ENCODE measurements at regions not wholly inside any gene's neighbourhood (a gene's known extent, or its start where the extent isn't known, plus 50 kb on each side); places are given as distances from the start of the nearest gene placed in this dataset.

GRCh38 chr10:3889961-3890522 lies 105.0 kb upstream of the KLF6 start:
- Mint-ChIP-seq H3K27me3 (no peaks in the 10 kb centered on the region), H3K4me1 (peaks cover 41% of the 10 kb centered on the region), H3K27ac (no peak overlapping the region), H3K9me3 (no peaks in the 10 kb centered on the region), H3K4me3 (no peak overlapping the region), H3K36me3 (ENCODE audit: low read depth) (no peaks in the 10 kb centered on the region)
- ChIA-PET CTCF (no interaction called here), POLR2A (interaction anchor here (0.6 to 6.7 kb wide), 3 partner anchors 9 to 106 kb away, joined by 5 to 45 read pairs (median 7); partner anchors contain the start of gene KLF6)
- intact Hi-C loops (cut with micrococcal nuclease) = no loop called here
- DNase-seq (no peak), ATAC-seq (ENCODE audit: low read depth) (no peak)
- TF ChIP-seq CTCF (IDR thresholded peaks at IDR 0.05) = no peak

GRCh38 chr10:3887885-3888476 lies 103.0 kb upstream of the KLF6 start:
- intact Hi-C loops (cut with micrococcal nuclease) = no loop called here
- DNase-seq (no peak), ATAC-seq (ENCODE audit: low read depth) (peak; percentile 83)
- Mint-ChIP-seq H3K27ac (peak overlapping the region; percentile 78), H3K36me3 (ENCODE audit: low read depth) (no peaks in the 10 kb centered on the region), H3K27me3 (peaks cover 3% of the 10 kb centered on the region), H3K9me3 (no peaks in the 10 kb centered on the region), H3K4me3 (peak overlapping the region; percentile 13), H3K4me1 (peaks cover 26% of the 10 kb centered on the region)
- no peak for TF ChIP-seq CTCF (IDR thresholded peaks at IDR 0.05)
- POLR2A ChIA-PET = interaction anchor here (0.7 to 6.7 kb wide), 4 partner anchors 13 to 126 kb away, joined by 3 to 45 read pairs (median 5); partner anchors contain the start of gene KLF6
- CTCF ChIA-PET = no interaction called here

GRCh38 chr10:3887404-3887803 lies 102.4 kb upstream of the KLF6 start:
- H3K4me1 Mint-ChIP-seq = peaks cover 20% of the 10 kb centered on the region
- no peak for TF ChIP-seq CTCF (IDR thresholded peaks at IDR 0.05)
- ChIA-PET POLR2A (interaction anchor here (1.1 to 6.7 kb wide), 3 partner anchors 12 to 126 kb away, joined by 5 to 45 read pairs (median 5); partner anchors contain the start of gene KLF6), CTCF (no interaction called here)
- no peaks in the 10 kb centered on the region for H3K36me3 Mint-ChIP-seq (ENCODE audit: low read depth)
- intact Hi-C loops (cut with micrococcal nuclease) = no loop called here
- H3K27ac Mint-ChIP-seq = peak overlapping the region; percentile 78
- H3K27me3 Mint-ChIP-seq = peaks cover 3% of the 10 kb centered on the region
- DNase-seq = no peak
- ATAC-seq (ENCODE audit: low read depth) = peak; percentile 26
- no peaks in the 10 kb centered on the region for H3K9me3 Mint-ChIP-seq
- H3K4me3 Mint-ChIP-seq = no peak overlapping the region

GRCh38 chr10:3886641-3887251 lies 101.7 kb upstream of the KLF6 start:
- no peaks in the 10 kb centered on the region for H3K9me3 Mint-ChIP-seq
- H3K4me3 Mint-ChIP-seq = no peak overlapping the region
- peak overlapping the region; percentile 71 for H3K27ac Mint-ChIP-seq
- peaks cover 3% of the 10 kb centered on the region for H3K27me3 Mint-ChIP-seq
- DNase-seq (no peak), ATAC-seq (ENCODE audit: low read depth) (peak; percentile 28)
- peaks cover 18% of the 10 kb centered on the region for H3K4me1 Mint-ChIP-seq
- H3K36me3 Mint-ChIP-seq (ENCODE audit: low read depth) = no peaks in the 10 kb centered on the region
- CTCF ChIA-PET = no interaction called here
- TF ChIP-seq CTCF (IDR thresholded peaks at IDR 0.05) = no peak
- POLR2A ChIA-PET = interaction anchor here (0.7 to 6.7 kb wide), 3 partner anchors 11 to 163 kb away, joined by 4 to 45 read pairs (median 5); partner anchors contain the start of gene KLF6
- intact Hi-C loops (cut with micrococcal nuclease) = no loop called here

GRCh38 chr10:3886191-3886590 lies 101.2 kb upstream of the KLF6 start:
- Mint-ChIP-seq H3K27ac (no peak overlapping the region), H3K4me1 (peaks cover 18% of the 10 kb centered on the region), H3K36me3 (ENCODE audit: low read depth) (no peaks in the 10 kb centered on the region), H3K9me3 (no peaks in the 10 kb centered on the region), H3K4me3 (no peak overlapping the region), H3K27me3 (peaks cover 3% of the 10 kb centered on the region)
- no peak for DNase-seq
- no peak for TF ChIP-seq CTCF (IDR thresholded peaks at IDR 0.05)
- CTCF ChIA-PET = no interaction called here
- POLR2A ChIA-PET = interaction anchor here (0.6 to 6.7 kb wide), 4 partner anchors 11 to 186 kb away, joined by 3 to 45 read pairs (median 4); partner anchors contain the start of gene KLF6
- intact Hi-C loops (cut with micrococcal nuclease) = no loop called here
- ATAC-seq (ENCODE audit: low read depth) = no peak
